Epithelial cell of esophagus (primary cell): ENCODE measurements at regions not wholly inside any gene's neighbourhood (a gene's known extent, or its start where the extent isn't known, plus 50 kb on each side); places are given as distances from the start of the nearest gene placed in this dataset.
A peak's percentile ranks its signal among the peaks of the same experiment; 100 is the strongest.

Experiments used
- DNase-seq: peaks from one replicate; pipeline ENCODE4 v3.0.0; 2010; ENCODE audit warnings: low read depth
- H3K4me3 ChIP-seq: 2 replicates; pipeline ENCODE4 v1.5.1; 2011; ENCODE audit warnings: mild to moderate bottlenecking, low read length, control low read depth
- TF ChIP-seq, protein P1 (sequence below): IDR thresholded peaks from 2 replicates; pipeline ENCODE4 v1.5.1; 2011; ENCODE audit warnings: low read depth, mild to moderate bottlenecking, low read length, control low read depth, inconsistent platforms; ENCODE audit not compliant: insufficient read depth; ENCODE audit errors: missing control alignments

DNA sequence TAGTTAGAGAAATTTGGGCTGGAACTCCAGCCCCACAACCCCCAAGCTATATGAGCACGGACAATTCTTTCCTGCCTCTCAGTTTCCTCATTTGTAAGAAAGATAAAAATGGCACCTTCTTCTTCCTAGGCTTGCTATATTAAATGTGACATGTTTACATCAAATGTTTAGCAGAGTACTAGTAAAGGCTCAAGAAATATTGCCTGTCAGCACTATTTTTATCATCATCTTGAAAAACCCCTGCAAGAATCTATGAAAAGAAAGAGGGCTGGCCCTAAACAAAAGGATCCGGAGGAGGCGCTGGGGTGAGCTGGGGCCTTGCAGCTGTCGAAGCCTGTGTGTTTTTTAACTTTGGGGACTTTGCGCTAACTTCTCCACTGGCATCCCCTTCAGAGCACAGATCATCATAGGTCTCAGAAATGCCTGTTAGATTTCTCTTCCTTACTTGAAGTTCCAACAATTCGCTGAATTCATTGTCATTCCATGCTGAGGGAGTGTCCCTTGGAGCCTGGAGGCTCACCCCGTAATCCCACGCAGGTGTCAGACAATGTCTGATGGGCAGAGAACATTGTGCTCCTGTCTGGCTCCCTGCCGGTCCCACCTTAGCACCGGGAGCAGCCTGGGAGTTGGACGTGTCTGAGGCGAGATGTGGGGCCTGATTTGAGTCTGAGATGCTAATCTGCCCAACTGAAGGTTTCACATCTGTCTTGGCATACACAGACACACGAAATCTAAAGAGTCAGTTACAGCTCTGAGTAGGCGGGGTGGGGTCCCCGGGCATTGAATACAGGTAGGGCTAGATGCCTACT lies 206.8 kb downstream of the NUAK1 start:
- TF ChIP-seq, protein P1, sequence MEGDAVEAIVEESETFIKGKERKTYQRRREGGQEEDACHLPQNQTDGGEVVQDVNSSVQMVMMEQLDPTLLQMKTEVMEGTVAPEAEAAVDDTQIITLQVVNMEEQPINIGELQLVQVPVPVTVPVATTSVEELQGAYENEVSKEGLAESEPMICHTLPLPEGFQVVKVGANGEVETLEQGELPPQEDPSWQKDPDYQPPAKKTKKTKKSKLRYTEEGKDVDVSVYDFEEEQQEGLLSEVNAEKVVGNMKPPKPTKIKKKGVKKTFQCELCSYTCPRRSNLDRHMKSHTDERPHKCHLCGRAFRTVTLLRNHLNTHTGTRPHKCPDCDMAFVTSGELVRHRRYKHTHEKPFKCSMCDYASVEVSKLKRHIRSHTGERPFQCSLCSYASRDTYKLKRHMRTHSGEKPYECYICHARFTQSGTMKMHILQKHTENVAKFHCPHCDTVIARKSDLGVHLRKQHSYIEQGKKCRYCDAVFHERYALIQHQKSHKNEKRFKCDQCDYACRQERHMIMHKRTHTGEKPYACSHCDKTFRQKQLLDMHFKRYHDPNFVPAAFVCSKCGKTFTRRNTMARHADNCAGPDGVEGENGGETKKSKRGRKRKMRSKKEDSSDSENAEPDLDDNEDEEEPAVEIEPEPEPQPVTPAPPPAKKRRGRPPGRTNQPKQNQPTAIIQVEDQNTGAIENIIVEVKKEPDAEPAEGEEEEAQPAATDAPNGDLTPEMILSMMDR: no peak
- no peak overlapping the region for H3K4me3 ChIP-seq
- no peak for DNase-seq

DNA sequence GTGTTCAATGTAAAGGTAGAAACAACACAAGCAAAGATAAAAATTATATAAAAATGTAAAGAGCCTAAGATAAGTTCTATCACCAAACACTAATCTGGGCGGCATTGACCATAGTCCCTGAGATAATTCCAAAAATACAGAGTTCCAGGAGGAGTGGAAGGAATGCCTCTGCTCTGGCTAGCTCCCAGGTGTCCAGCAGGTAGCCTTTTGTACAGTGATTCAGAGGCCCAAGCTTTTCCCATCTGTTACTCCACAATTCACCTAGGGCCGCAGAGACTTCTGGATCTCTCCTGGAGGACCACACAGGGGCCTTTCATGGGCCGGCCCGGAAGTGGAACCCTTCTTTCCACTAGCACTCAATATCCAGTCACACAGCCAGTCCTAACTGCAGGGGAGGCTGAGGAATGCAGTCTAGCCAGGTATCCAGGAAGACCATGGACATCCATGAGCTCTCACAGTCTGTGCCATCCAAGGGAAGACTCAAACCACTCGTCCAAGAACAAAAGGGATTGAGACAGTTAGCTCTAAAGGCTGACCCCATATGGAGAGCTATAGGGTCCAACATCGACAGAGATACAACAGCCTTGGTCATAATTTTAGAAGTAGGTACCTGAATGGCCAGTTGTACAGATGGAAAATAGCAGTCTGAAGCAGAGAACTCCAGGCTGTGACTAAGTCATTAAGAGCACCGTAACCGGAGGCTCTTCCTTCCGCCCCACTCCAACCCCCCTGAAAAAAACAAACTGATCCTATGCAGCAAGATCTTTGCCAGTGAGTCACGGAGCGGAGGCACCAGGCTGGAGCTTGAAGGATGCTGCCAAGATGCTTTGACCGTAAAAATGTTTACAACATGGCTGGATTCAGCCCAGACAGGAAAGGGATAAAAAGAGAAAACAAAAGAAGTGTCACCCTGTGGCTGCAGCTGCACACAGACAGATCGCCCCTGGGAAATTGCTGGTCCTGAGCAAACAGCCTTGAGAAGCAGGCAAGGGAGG lies 204.8 kb downstream of the NUAK1 start:
- TF ChIP-seq, protein P1: no peak
- peak; percentile 98 for DNase-seq
- no peak overlapping the region for H3K4me3 ChIP-seq

DNA sequence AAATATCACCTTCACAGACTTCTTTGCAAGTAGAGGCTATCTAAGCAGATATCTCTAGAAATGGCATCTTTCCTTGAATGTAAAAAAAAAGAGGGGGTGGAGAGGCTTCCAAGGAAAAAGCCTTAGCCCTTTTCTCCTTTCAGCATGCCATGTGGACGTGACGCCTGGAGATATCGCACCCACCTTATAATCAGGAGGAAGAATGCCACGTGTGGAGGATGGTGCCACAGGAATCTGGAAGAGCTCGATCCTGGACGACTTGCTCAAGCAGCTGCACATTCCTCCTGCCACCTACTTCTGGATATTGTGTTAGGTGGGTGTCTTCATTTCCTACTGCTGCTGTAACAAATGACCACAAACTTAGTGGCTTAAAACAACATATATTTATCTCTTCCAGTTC lies 203.6 kb downstream of the NUAK1 start:
- DNase-seq: peak; percentile 83
- TF ChIP-seq, protein P1: no peak
- H3K4me3 ChIP-seq: no peak overlapping the region

DNA sequence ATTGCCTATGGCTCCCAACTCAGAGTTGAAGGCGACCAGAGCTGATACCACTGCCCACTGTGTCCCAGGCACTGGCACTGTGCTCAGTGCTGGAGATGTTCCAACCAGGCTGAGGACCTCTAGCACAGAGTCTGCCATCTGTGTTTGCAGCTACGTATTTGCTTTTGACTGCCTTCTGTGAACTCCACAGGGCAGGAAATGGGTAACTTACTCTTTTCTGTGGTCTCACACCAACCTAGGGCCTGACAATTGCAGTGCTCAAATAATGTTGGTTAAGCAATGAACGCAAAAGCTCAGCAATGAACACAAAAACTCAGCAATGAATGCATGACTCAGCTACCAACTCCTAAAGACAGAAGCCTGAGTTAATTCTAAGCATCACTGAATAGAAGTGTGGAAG lies 202.8 kb downstream of the NUAK1 start:
- TF ChIP-seq, protein P1: no peak
- peak; percentile 49 for DNase-seq
- no peak overlapping the region for H3K4me3 ChIP-seq

DNA sequence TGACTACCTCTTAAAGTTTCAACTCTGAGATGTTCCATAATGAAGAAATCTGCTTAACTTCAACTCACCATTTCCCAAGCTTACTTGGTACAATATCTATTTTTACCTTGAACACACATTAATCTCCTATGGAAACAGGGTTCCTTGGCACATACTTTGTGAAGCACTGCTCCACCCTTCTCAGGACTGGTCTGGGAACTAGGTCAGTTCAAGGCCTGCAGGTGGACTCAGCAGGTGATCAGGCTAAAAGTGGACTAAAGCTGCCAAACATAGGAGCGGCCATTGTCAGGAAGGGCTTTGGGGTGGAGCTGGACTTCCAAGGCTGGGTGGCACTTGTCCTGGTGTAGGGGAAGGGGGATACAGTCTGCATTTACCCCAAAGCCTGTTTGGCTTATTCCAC lies 202.3 kb downstream of the NUAK1 start:
- no peak overlapping the region for H3K4me3 ChIP-seq
- TF ChIP-seq, protein P1: no peak
- DNase-seq: no peak

DNA sequence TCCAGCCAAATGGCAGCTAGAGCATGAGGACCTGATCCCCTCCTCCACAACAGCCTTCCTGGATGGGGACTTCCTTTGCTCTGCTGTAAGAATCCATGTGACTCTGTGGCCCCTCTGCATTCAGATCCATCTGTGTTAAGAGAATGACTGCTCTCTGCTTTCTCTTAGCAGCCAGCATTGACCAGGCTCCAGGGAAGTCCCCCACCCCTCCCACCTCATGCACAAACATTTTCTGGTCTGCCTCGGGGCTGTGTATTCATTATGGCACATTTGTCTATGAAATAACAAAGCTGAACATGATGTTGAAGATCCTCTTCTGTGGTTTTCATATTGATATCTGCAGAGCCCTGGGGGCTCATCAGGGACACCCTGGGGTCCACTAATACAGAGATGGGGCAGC lies 201.7 kb downstream of the NUAK1 start:
- H3K4me3 ChIP-seq: no peak overlapping the region
- TF ChIP-seq, protein P1: no peak
- no peak for DNase-seq
